Superior temporal gyrus (tissue), 1 donor: ENCODE measurements at regions not wholly inside any gene's neighbourhood (a gene's known extent, or its start where the extent isn't known, plus 50 kb on each side); places are given as distances from the start of the nearest gene placed in this dataset.
"Not testable (repeated sequence)": the region's sequence is repeated elsewhere in the genome, so short reads cannot be mapped to it uniquely, and the experiment has no call there.

Source experiments
- DNase-seq: peaks from one replicate; pipeline ENCODE4 v3.0.0-alpha.2; 2016; ENCODE audit errors: extremely low spot score

- not testable (repeated sequence) for DNase-seq
These were observed 198.1 kb upstream of the WSB1 start for GRCh38 chr17:27095821-27096220.

GRCh38 chr17:27099266-27099665 is 194.6 kb upstream of the WSB1 start:
- not testable (repeated sequence) for DNase-seq

DNA sequence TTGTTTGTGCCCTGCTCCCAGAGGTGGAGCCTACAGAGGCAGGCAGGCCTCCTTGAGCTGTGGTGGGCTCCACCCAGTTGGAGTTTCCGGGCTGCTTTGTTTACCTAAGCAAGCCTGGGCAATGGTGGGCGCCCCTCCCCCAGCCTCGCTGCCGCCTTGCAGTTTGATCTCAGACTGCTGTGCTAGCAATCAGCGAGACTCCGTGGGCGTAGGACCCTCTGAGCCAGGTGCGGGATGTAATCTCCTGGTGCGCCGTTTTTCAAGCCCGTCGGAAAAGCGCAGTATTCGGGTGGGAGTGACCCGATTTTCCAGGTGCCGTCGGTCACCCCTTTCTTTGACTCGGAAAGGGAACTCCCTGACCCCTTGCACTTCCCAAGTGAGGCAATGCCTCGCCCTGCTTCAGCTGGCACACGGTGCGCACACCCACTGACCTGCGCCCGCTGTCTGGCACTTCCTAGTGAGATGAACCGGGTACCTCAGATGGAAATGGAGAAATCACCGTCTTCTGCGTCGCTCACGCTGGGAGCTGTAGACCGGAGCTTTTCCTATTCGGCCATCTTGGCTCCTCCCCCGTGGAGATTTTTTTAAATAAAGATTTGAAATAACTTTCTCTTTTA is 189.2 kb upstream of the WSB1 start:
- DNase-seq = not testable (repeated sequence)

DNA sequence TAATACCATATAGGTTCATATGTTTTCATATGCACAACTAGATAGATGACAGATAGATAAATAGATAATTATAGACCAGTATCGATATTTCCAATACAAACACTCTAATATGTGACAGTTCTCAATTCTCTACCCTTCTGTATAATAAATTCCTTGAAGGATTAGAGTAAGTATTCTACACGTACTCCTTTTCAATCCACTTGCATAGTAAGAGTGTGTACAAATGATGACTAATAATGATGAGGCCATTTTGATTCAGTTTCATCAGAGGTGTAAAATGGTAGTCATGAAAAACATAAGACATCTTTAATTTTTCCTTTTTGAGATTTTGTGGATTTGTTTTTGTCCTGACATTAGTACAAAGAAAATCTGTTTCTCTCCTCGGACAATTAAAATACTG is 188.3 kb upstream of the WSB1 start:
- DNase-seq = no peak

DNA sequence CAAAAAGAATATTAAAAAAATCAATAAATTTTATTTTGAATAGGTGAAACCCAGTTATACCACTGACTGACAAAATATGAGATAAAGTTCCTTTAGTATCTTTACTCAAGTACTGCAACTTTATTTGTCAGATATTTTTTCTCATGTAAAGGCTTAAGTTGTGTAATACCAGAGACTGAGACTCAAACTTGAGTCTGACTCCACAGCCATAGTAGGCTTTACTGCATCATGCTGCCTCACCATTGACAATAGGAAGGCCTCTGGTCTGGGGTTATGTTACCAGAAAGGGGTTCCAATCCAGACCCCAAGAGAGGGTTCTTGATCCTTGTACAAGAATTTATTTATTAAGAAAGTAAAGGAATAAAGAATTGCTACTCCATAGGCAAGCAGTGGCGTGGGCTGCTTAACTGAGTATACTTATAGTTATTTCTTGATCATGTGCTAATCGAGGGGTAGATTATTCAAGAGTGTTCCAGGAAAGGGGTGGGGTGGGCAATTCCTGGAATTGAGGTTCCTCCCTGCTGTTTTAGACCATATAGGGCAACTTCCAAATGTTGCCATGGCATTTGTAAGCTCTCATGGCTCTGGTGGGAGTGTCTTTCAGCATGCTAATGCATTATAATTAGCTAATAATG is 187.4 kb upstream of the WSB1 start:
- no peak for DNase-seq

DNA sequence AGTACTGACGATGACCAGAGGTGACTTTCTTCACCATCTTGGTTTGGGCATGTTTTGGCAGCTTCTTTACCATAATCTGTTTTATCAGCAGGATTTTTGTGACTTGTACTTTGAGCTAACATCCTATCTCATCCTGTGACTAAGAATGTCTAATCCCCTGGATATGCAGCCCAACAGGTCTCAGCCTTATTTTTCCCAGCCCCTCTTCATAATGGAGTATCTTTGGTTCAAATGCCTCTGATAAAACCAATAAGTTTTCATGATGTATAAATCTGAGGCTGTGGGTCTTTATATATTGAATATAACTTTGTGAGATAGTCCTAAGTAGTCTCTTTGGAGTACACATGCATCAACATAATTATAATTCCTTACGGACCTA is 186.9 kb upstream of the WSB1 start:
- no peak for DNase-seq

- DNase-seq = not testable (repeated sequence)
These were observed 186.3 kb upstream of the WSB1 start for GRCh38 chr17:27107386-27108328.

- DNase-seq = no peak
These were observed 184.6 kb upstream of the WSB1 start for GRCh38 chr17:27109346-27109745.

DNA sequence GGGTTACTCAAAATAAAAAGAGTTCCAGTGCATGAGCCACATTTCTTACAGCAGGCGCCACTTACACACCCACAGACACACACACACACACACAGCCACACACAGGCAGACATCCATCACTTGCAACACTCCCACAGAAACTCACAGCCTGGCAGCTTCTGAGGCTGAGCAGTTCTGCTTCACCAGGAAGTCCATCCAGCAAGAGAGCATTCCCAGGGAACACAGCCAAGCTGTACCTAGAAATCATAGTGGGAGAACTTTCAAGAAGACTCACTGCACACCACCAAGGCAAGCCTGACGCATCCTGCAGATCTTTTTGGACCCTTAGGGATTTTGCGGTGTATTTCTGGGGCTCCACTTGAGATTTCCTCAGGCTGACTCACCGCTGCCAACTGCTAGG is 140.9 kb upstream of the WSB1 start:
- DNase-seq = peak; percentile 54

DNA sequence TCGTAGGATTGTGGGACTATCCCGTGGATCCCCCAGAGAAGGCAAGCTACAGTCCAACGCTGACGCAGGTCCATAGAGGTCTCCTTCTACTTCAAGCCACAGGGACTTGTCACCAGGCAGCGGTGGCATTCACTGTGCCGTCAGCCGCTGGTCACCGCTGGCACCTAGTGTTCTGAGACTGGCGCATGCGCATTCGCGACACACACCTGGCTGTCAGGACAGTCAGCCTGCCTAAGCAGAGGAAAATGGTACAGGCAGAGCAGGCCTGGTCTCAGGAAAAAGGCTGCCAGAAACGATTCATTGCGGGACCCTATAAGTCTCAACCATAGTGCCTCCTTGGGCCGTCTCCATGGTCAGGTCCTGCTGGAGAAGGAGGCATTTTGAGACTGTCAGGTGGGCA is 138.0 kb upstream of the WSB1 start:
- no peak for DNase-seq

- DNase-seq = no peak
These were observed 136.6 kb upstream of the WSB1 start for GRCh38 chr17:27157297-27157696.

GRCh38 chr17:27157898-27158297 is 136.0 kb upstream of the WSB1 start:
- DNase-seq = no peak

DNA sequence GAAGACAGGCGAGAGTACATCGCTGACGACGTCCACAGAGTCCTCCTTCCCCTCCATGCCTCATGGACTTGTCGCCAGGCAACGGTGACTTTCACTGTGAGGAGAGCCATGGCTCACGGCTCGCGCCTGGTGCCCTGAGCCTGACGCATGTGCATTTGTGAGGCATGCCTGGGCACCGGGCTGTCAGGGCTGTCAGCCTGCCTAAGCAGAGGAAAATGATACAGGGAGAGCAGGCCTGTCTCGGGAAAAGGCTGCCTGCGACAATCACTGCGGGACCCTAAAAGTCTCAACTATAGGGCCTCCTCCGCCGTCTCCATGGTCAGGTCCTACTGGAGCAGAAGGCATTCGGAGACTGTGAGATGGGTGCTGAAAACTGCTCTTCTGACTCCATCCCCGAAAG is 135.5 kb upstream of the WSB1 start:
- DNase-seq = no peak

DNA sequence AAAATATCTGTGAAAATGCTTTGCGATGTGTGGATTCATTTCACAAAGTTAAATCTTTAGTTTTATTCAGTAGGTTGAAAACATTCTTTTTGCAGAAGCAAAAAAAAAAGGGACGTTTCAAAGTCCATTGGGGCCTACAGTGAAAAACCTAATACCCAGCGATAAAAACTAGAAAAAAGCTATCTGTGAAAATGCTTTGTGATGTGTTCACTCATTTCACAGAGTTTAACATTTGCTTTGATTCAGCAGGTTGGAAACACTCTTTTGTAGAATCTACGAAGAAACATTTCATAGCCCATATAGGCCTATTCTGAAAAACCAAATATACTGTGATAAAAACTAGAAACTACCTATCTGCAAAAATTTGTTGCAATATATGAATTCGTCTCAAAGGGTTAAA is 113.6 kb upstream of the WSB1 start:
- DNase-seq = no peak

DNA sequence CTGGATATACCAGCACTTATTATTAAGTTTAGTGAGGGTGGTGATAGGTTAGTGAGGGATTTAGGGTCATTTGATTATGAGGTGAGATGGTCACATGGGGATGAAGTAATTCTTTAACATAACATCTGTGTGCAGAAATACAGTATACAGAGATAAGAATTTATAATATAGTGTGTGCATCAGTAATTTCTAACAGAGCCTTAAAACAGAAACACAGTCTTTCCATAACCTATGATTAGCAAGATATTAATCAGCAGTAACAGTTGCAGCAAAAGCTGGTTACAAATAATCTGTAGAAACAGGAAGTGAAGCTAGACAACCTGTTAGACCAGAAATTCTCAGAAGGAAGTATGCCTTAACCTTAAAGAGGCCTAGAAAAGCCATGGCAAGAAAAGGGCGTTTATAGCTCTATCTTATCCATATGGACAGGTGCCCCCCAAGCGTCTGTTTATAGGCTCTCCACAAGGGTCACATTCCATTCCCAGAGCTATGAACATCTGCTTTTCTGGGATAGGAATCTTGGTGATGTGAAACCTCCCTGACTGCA is 112.5 kb upstream of the WSB1 start:
- not testable (repeated sequence) for DNase-seq

- DNase-seq = no peak
These were observed 112.0 kb upstream of the WSB1 start for GRCh38 chr17:27181935-27182334.

GRCh38 chr17:27197505-27197904 is 96.4 kb upstream of the WSB1 start:
- not testable (repeated sequence) for DNase-seq

DNA sequence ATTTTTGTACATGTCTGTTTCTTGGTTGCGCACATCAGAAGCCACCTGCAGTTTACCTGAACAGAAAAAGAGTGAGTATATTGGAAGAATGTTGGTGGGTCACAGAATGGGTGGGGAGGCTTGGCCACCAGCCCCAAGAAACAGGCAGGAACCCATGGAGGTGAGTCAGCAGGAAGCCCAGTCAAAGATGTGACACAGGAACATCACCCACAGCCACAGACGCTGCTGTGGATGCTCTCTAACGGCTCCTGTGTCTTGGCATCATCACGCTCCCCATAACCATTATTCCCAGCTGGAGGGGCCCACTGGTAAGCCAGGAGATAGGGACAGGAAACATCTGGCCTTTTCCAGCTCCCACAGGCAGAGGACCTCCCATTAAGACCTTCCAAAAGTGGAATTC is 94.0 kb upstream of the WSB1 start:
- no peak for DNase-seq

DNA sequence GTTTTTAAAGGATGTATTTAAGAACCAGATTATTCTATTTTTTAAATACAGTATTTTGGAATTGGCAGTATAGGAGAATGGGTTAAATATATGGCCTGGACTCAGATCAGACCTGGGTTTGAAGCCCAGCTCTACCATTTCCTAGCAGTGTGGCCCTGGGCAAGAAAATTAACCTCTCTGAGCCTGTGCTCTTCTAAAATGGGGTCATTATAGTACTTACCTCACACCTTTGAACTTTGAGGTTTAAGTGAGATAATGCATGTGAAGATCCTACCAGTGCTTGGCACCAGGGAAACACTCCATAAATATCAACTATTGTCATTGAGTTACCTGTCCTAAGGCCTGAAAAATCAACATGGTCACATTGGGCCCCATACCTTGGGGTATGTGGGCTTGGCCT is 93.4 kb upstream of the WSB1 start:
- no peak for DNase-seq

GRCh38 chr17:27203241-27203640 is 90.7 kb upstream of the WSB1 start:
- DNase-seq = no peak

- no peak for DNase-seq
These were observed 87.5 kb upstream of the WSB1 start for GRCh38 chr17:27206447-27206846.

DNA sequence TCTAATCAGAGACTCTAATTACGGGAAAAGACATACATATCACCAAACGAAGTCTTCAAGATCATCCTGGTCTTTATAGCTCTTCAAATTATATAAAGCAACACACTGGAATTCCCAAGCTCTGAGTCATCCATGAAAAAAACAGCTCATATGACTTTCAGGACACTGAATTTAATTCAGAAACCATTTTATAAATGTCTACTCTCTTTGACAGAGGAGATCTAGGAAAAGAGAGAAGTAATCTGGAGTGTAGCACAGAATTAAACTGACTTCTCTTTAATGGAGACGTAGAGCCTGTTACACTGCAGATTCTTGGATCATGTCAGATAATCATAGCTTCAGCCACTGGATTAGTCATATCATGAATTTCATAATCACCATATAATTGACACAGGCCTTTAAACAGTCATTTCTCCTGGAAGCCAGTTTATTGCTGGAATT is 86.8 kb upstream of the WSB1 start:
- no peak for DNase-seq
